Gastrocnemius medialis (tissue), 4 donors: ENCODE measurements at regions not wholly inside any gene's neighbourhood (a gene's known extent, or its start where the extent isn't known, plus 50 kb on each side); places are given as distances from the start of the nearest gene placed in this dataset.

Source experiments
- POLR2A ChIP-seq, 2 donors: fragments of 450-650 bp; IDR thresholded peaks; one replicate each; pipeline ENCODE4 v1.6.1; 2017; ENCODE audit warnings: antibody characterized with exemption in 2 of 2, mild to moderate bottlenecking in 2 of 2, moderate library complexity in 2 of 2
- TF ChIP-seq, protein P1 (sequence below), 5 experiments: fragments of 450-650 bp in 3 of 5; fragments of 200-600 bp in 2 of 5; sonication (generic) in 2 of 5; IDR thresholded peaks in 4 of 5; conservative IDR thresholded peaks in 1 of 5; 1 replicate in 4 of 5; 2 replicates in 1 of 5; pipeline ENCODE4 v1.5.1; 2016 to 2019; ENCODE audit warnings: antibody characterized with exemption in 5 of 5, mild to moderate bottlenecking in 3 of 5, moderate library complexity in 3 of 5

- TF ChIP-seq, protein P1, sequence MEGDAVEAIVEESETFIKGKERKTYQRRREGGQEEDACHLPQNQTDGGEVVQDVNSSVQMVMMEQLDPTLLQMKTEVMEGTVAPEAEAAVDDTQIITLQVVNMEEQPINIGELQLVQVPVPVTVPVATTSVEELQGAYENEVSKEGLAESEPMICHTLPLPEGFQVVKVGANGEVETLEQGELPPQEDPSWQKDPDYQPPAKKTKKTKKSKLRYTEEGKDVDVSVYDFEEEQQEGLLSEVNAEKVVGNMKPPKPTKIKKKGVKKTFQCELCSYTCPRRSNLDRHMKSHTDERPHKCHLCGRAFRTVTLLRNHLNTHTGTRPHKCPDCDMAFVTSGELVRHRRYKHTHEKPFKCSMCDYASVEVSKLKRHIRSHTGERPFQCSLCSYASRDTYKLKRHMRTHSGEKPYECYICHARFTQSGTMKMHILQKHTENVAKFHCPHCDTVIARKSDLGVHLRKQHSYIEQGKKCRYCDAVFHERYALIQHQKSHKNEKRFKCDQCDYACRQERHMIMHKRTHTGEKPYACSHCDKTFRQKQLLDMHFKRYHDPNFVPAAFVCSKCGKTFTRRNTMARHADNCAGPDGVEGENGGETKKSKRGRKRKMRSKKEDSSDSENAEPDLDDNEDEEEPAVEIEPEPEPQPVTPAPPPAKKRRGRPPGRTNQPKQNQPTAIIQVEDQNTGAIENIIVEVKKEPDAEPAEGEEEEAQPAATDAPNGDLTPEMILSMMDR (IDR thresholded peaks at IDR 0.05 in 4 of 5, conservative IDR thresholded peaks at IDR 0.05 in 1 of 5): no peak
- TF ChIP-seq POLR2A (IDR thresholded peaks at IDR 0.05): no peak
Observed at GRCh38 chr3:13174011-13174802, 101.0 kb upstream of the IQSEC1 start.
